ENCODE measurements at regions not wholly inside any gene's neighbourhood (a gene's known extent, or its start where the extent isn't known, plus 50 kb on each side); places are given as distances from the start of the nearest gene placed in this dataset.

GRCh38 chr18:77530732-77531131, 281.1 kb downstream of the GALR1 start:
- whole genome bisulfite sequencing = 64% methylated on average over 8 of the region's 9 CpGs
- H3K27ac ChIP-seq (ENCODE audit: low read length, poor library complexity, severe bottlenecking) = no peak overlapping the region
- no peak overlapping the region for H2BK12ac ChIP-seq (ENCODE audit: low read length in 2 of 2)
- H3K14ac ChIP-seq (ENCODE audit: low read length in 2 of 2) = no peak overlapping the region
- no peaks in the 10 kb centered on the region for H3K79me1 ChIP-seq (replicated peaks; ENCODE audit: low read length, poor library complexity, severe bottlenecking)
- H3K4ac ChIP-seq (ENCODE audit: low read depth in 1 of 2, low read length in 2 of 2) = no peak overlapping the region
- no peak overlapping the region for H2BK15ac ChIP-seq (ENCODE audit: low read depth, poor library complexity, severe bottlenecking)
- H3K23ac ChIP-seq (ENCODE audit: low read length in 2 of 2) = no peak overlapping the region
- no peaks in the 10 kb centered on the region for H3K4me1 ChIP-seq (ENCODE audit: control insufficient read depth, insufficient read depth, low read depth, low read length)
- H2BK120ac ChIP-seq (ENCODE audit: low read depth, low read length) = no peak overlapping the region
- H3K4me2 ChIP-seq (ENCODE audit: low read length, poor library complexity, severe bottlenecking) = no peak overlapping the region
- no peak overlapping the region for H3K9ac ChIP-seq (ENCODE audit: low read length)
- H2BK5ac ChIP-seq (ENCODE audit: low read depth, low read length, poor library complexity, severe bottlenecking) = no peak overlapping the region
- no peak overlapping the region for H4K8ac ChIP-seq (ENCODE audit: low read length)
- H3K4me3 ChIP-seq (ENCODE audit: insufficient read depth in 1 of 2, low read depth in 1 of 2, low read length in 2 of 2) = no peak overlapping the region
- H3K9me3 ChIP-seq (ENCODE audit: control insufficient read depth, low read length) = no peaks in the 10 kb centered on the region
- DNase-seq = no peak
- H2AK5ac ChIP-seq (ENCODE audit: low read length, severe bottlenecking) = no peak overlapping the region
- no peak overlapping the region for H2AFZ ChIP-seq (ENCODE audit: low read depth, low read length)
- no peak overlapping the region for H4K91ac ChIP-seq (ENCODE audit: low read length)
- no peaks in the 10 kb centered on the region for H3K27me3 ChIP-seq (ENCODE audit: control insufficient read depth in 1 of 2, insufficient read depth in 1 of 2, low read length in 2 of 2)
- H3K36me3 ChIP-seq (ENCODE audit: control insufficient read depth in 1 of 2, insufficient read depth in 2 of 2, low read depth in 1 of 2, low read length in 2 of 2) = no peaks in the 10 kb centered on the region
- H3K18ac ChIP-seq (ENCODE audit: low read depth in 1 of 2, low read length in 2 of 2) = no peak overlapping the region

- no peak overlapping the region for H2BK5ac ChIP-seq (ENCODE audit: low read depth, low read length, poor library complexity, severe bottlenecking)
- H3K27me3 ChIP-seq (ENCODE audit: control insufficient read depth in 1 of 2, insufficient read depth in 1 of 2, low read length in 2 of 2) = no peaks in the 10 kb centered on the region
- H3K18ac ChIP-seq (ENCODE audit: low read depth in 1 of 2, low read length in 2 of 2) = no peak overlapping the region
- H3K36me3 ChIP-seq (ENCODE audit: control insufficient read depth in 1 of 2, insufficient read depth in 2 of 2, low read depth in 1 of 2, low read length in 2 of 2) = no peaks in the 10 kb centered on the region
- H2BK120ac ChIP-seq (ENCODE audit: low read depth, low read length) = no peak overlapping the region
- no peaks in the 10 kb centered on the region for H3K79me1 ChIP-seq (replicated peaks; ENCODE audit: low read length, poor library complexity, severe bottlenecking)
- H3K4ac ChIP-seq (ENCODE audit: low read depth in 1 of 2, low read length in 2 of 2) = no peak overlapping the region
- H3K4me3 ChIP-seq (ENCODE audit: insufficient read depth in 1 of 2, low read depth in 1 of 2, low read length in 2 of 2) = no peak overlapping the region
- H2BK12ac ChIP-seq (ENCODE audit: low read length in 2 of 2) = no peak overlapping the region
- DNase-seq = no peak
- no peaks in the 10 kb centered on the region for H3K4me1 ChIP-seq (ENCODE audit: control insufficient read depth, insufficient read depth, low read depth, low read length)
- no peaks in the 10 kb centered on the region for H3K9me3 ChIP-seq (ENCODE audit: control insufficient read depth, low read length)
- no peak overlapping the region for H3K14ac ChIP-seq (ENCODE audit: low read length in 2 of 2)
- H2AK5ac ChIP-seq (ENCODE audit: low read length, severe bottlenecking) = no peak overlapping the region
- H3K23ac ChIP-seq (ENCODE audit: low read length in 2 of 2) = no peak overlapping the region
- no peak overlapping the region for H3K27ac ChIP-seq (ENCODE audit: low read length, poor library complexity, severe bottlenecking)
- 90% methylated on average over 6 of the region's 6 CpGs for WGBS
- no peak overlapping the region for H2BK15ac ChIP-seq (ENCODE audit: low read depth, poor library complexity, severe bottlenecking)
- no peak overlapping the region for H3K4me2 ChIP-seq (ENCODE audit: low read length, poor library complexity, severe bottlenecking)
- no peak overlapping the region for H4K8ac ChIP-seq (ENCODE audit: low read length)
- H2AFZ ChIP-seq (ENCODE audit: low read depth, low read length) = no peak overlapping the region
- H3K9ac ChIP-seq (ENCODE audit: low read length) = no peak overlapping the region
- no peak overlapping the region for H4K91ac ChIP-seq (ENCODE audit: low read length)
These were observed 290.2 kb downstream of the GALR1 start for GRCh38 chr18:77539860-77540259.

- H3K9ac ChIP-seq (ENCODE audit: low read length) = no peak overlapping the region
- H3K27ac ChIP-seq (ENCODE audit: low read length, poor library complexity, severe bottlenecking) = no peak overlapping the region
- no peaks in the 10 kb centered on the region for H3K27me3 ChIP-seq (ENCODE audit: control insufficient read depth in 1 of 2, insufficient read depth in 1 of 2, low read length in 2 of 2)
- H2BK120ac ChIP-seq (ENCODE audit: low read depth, low read length) = no peak overlapping the region
- H2BK5ac ChIP-seq (ENCODE audit: low read depth, low read length, poor library complexity, severe bottlenecking) = no peak overlapping the region
- H3K23ac ChIP-seq (ENCODE audit: low read length in 2 of 2) = no peak overlapping the region
- H3K18ac ChIP-seq (ENCODE audit: low read depth in 1 of 2, low read length in 2 of 2) = no peak overlapping the region
- H4K91ac ChIP-seq (ENCODE audit: low read length) = no peak overlapping the region
- H3K14ac ChIP-seq (ENCODE audit: low read length in 2 of 2) = no peak overlapping the region
- no peak overlapping the region for H2AK5ac ChIP-seq (ENCODE audit: low read length, severe bottlenecking)
- no peaks in the 10 kb centered on the region for H3K79me1 ChIP-seq (replicated peaks; ENCODE audit: low read length, poor library complexity, severe bottlenecking)
- H2AFZ ChIP-seq (ENCODE audit: low read depth, low read length) = no peak overlapping the region
- H3K4me3 ChIP-seq (ENCODE audit: insufficient read depth in 1 of 2, low read depth in 1 of 2, low read length in 2 of 2) = no peak overlapping the region
- H3K9me3 ChIP-seq (ENCODE audit: control insufficient read depth, low read length) = no peaks in the 10 kb centered on the region
- no peak for DNase-seq
- H2BK15ac ChIP-seq (ENCODE audit: low read depth, poor library complexity, severe bottlenecking) = no peak overlapping the region
- H3K4me1 ChIP-seq (ENCODE audit: control insufficient read depth, insufficient read depth, low read depth, low read length) = no peaks in the 10 kb centered on the region
- no peak overlapping the region for H3K4ac ChIP-seq (ENCODE audit: low read depth in 1 of 2, low read length in 2 of 2)
- no peak overlapping the region for H2BK12ac ChIP-seq (ENCODE audit: low read length in 2 of 2)
- H3K36me3 ChIP-seq (ENCODE audit: control insufficient read depth in 1 of 2, insufficient read depth in 2 of 2, low read depth in 1 of 2, low read length in 2 of 2) = no peaks in the 10 kb centered on the region
- no peak overlapping the region for H3K4me2 ChIP-seq (ENCODE audit: low read length, poor library complexity, severe bottlenecking)
- H4K8ac ChIP-seq (ENCODE audit: low read length) = no peak overlapping the region
- WGBS = 77% methylated on average over 6 of the region's 6 CpGs
These were observed 295.1 kb downstream of the GALR1 start for GRCh38 chr18:77544792-77545191.

GRCh38 chr18:77547757-77548156, 298.1 kb downstream of the GALR1 start:
- no peaks in the 10 kb centered on the region for H3K79me1 ChIP-seq (replicated peaks; ENCODE audit: low read length, poor library complexity, severe bottlenecking)

More at GRCh38 chr18:77547757-77548156, 298.1 kb downstream of the GALR1 start:
- H2BK12ac ChIP-seq (ENCODE audit: low read length in 2 of 2) = no peak overlapping the region
- no peak overlapping the region for H3K27ac ChIP-seq (ENCODE audit: low read length, poor library complexity, severe bottlenecking)
- H3K27me3 ChIP-seq (ENCODE audit: control insufficient read depth in 1 of 2, insufficient read depth in 1 of 2, low read length in 2 of 2) = no peaks in the 10 kb centered on the region
- H3K23ac ChIP-seq (ENCODE audit: low read length in 2 of 2) = no peak overlapping the region
- no peaks in the 10 kb centered on the region for H3K36me3 ChIP-seq (ENCODE audit: control insufficient read depth in 1 of 2, insufficient read depth in 2 of 2, low read depth in 1 of 2, low read length in 2 of 2)
- no peaks in the 10 kb centered on the region for H3K9me3 ChIP-seq (ENCODE audit: control insufficient read depth, low read length)
- WGBS = 65% methylated on average over 4 of the region's 5 CpGs
- H3K14ac ChIP-seq (ENCODE audit: low read length in 2 of 2) = no peak overlapping the region
- H2AK5ac ChIP-seq (ENCODE audit: low read length, severe bottlenecking) = no peak overlapping the region
- no peak overlapping the region for H2AFZ ChIP-seq (ENCODE audit: low read depth, low read length)
- H3K18ac ChIP-seq (ENCODE audit: low read depth in 1 of 2, low read length in 2 of 2) = no peak overlapping the region
- no peak overlapping the region for H3K9ac ChIP-seq (ENCODE audit: low read length)
- no peak overlapping the region for H4K8ac ChIP-seq (ENCODE audit: low read length)
- H3K4me3 ChIP-seq (ENCODE audit: insufficient read depth in 1 of 2, low read depth in 1 of 2, low read length in 2 of 2) = no peak overlapping the region
- DNase-seq = no peak
- no peak overlapping the region for H2BK5ac ChIP-seq (ENCODE audit: low read depth, low read length, poor library complexity, severe bottlenecking)
- no peaks in the 10 kb centered on the region for H3K4me1 ChIP-seq (ENCODE audit: control insufficient read depth, insufficient read depth, low read depth, low read length)
- no peak overlapping the region for H2BK15ac ChIP-seq (ENCODE audit: low read depth, poor library complexity, severe bottlenecking)
- H4K91ac ChIP-seq (ENCODE audit: low read length) = no peak overlapping the region
- no peak overlapping the region for H3K4me2 ChIP-seq (ENCODE audit: low read length, poor library complexity, severe bottlenecking)
- no peak overlapping the region for H3K4ac ChIP-seq (ENCODE audit: low read depth in 1 of 2, low read length in 2 of 2)
- no peak overlapping the region for H2BK120ac ChIP-seq (ENCODE audit: low read depth, low read length)

Data from mesenchymal stem cell (in vitro differentiated cells and primary cell).